SK-N-SH (cell line): ENCODE measurements at regions not wholly inside any gene's neighbourhood (a gene's known extent, or its start where the extent isn't known, plus 50 kb on each side); places are given as distances from the start of the nearest gene placed in this dataset.

Experiments used
- CTCF ChIA-PET: fragments of 300-600, 350-600 bp; formaldehyde crosslinking; extraction: SDS; loops from one replicate; lab custom pipeline; 2021; lab: Yijun Ruan, JAX
- POLR2A ChIA-PET: fragments of 350-600 bp; sonication (Branson Sonifier 250); formaldehyde crosslinking; extraction: SDS; loops from one replicate; lab custom pipeline; 2020; ENCODE audit warnings: antibody characterized with exemption, inconsistent platforms; lab: Yijun Ruan, JAX
- DNase-seq: peaks from one replicate; pipeline ENCODE4 v3.0.0; 2012
- H2AFZ ChIP-seq: fragments of 200-600 bp; sonication (generic); 2 replicates; pipeline ENCODE4 v1.8.1; 2016; ENCODE audit warnings: antibody characterized with exemption, mild to moderate bottlenecking, low read depth
- H3F3A ChIP-seq: fragments of 200-600 bp; sonication (generic); replicated peaks from 2 replicates; pipeline ENCODE3; 2016; ENCODE audit warnings: antibody characterized with exemption, mild to moderate bottlenecking; ENCODE audit not compliant: insufficient read depth
- H3K27ac ChIP-seq, 2 experiments: fragments of 200-500 bp in 1 of 2; fragments of 200-600 bp in 1 of 2; sonication (Bioruptor generic) in 1 of 2; sonication (generic), shearing (Covaris generic) in 1 of 2; 2 replicates each; pipeline versions ENCODE4 v1.5.1 to v1.6.1; 2014 to 2016; ENCODE audit warnings: low read depth in 2 of 2, inconsistent platforms in 1 of 2, low read length in 1 of 2, mild to moderate bottlenecking in 1 of 2, mixed read lengths in 1 of 2
- H3K27me3 ChIP-seq: fragments of 200-600 bp; sonication (generic), shearing (Covaris generic); 2 replicates; pipeline ENCODE4 v1.6.1; 2016; ENCODE audit warnings: mixed run types; ENCODE audit not compliant: insufficient read depth
- H3K36me3 ChIP-seq, 2 experiments: fragments of 200-500 bp in 1 of 2; fragments of 200-600 bp in 1 of 2; sonication (Bioruptor generic) in 1 of 2; sonication (generic) in 1 of 2; replicated peaks in 1 of 2; 2 replicates each; pipeline versions ENCODE3 to v1.5.1; 2014 to 2016; ENCODE audit warnings: low read length in 1 of 2, mild to moderate bottlenecking in 1 of 2; ENCODE audit not compliant: insufficient read depth in 2 of 2, control insufficient read depth in 1 of 2
- H3K4me1 ChIP-seq, 2 experiments: fragments of 200-500 bp in 1 of 2; fragments of 200-600 bp in 1 of 2; sonication (Bioruptor generic) in 1 of 2; sonication (generic), shearing (Covaris generic) in 1 of 2; 2 replicates each; pipeline versions ENCODE4 v1.5.1 to v1.6.1; 2014 to 2016; ENCODE audit warnings: low read depth in 1 of 2, low read length in 1 of 2, mixed run types in 1 of 2; ENCODE audit not compliant: insufficient read depth in 2 of 2, control insufficient read depth in 1 of 2
- H3K4me2 ChIP-seq: fragments of 200-600 bp; sonication (generic), shearing (Covaris generic); 2 replicates; pipeline ENCODE4 v1.6.1; 2017; ENCODE audit warnings: mixed run types
- H3K4me3 ChIP-seq, 2 experiments: fragments of 200-500 bp in 1 of 2; fragments of 200-600 bp in 1 of 2; sonication (Bioruptor generic) in 1 of 2; sonication (generic), shearing (Covaris generic) in 1 of 2; 2 replicates each; pipeline versions ENCODE4 v1.5.1 to v1.8.1; 2014 to 2016; ENCODE audit warnings: low read depth in 2 of 2, inconsistent platforms in 1 of 2, low read length in 1 of 2, mild to moderate bottlenecking in 1 of 2, mixed read lengths in 1 of 2, moderate library complexity in 1 of 2
- H3K79me2 ChIP-seq: fragments of 200-600 bp; sonication (generic); 2 replicates; pipeline ENCODE4 v1.8.1; 2017; ENCODE audit warnings: mild to moderate bottlenecking; ENCODE audit not compliant: insufficient read depth
- H3K9ac ChIP-seq: fragments of 200-600 bp; sonication (generic); 2 replicates; pipeline ENCODE4 v1.6.1; 2017; ENCODE audit warnings: mixed run types
- H3K9me2 ChIP-seq: fragments of 200-600 bp; sonication (generic); 2 replicates; pipeline ENCODE4 v1.6.1; 2017; ENCODE audit warnings: mixed run types
- H3K9me3 ChIP-seq: fragments of 200-600 bp; sonication (generic); 2 replicates; pipeline ENCODE4 v1.6.1; 2017; ENCODE audit warnings: mixed run types, mild to moderate bottlenecking, moderate library complexity
- H4K20me1 ChIP-seq: fragments of 200-600 bp; sonication (generic); 2 replicates; pipeline ENCODE4 v1.6.1; 2017; ENCODE audit warnings: mild to moderate bottlenecking, mixed run types; ENCODE audit not compliant: insufficient read depth
- CHD2 ChIP-seq: fragments of 150-350 bp; IDR thresholded peaks from 2 replicates; pipeline ENCODE4 v1.6.1; 2018; ENCODE audit warnings: low read length; ENCODE audit not compliant: partially characterized antibody
- EP300 ChIP-seq, 2 experiments: IDR thresholded peaks; 2 replicates each; pipeline versions ENCODE4 v1.4.0 to v1.6.1; 2012; ENCODE audit warnings: borderline replicate concordance in 1 of 2, low read depth in 1 of 2, low read length in 1 of 2
- EZH2phosphoT487 ChIP-seq: fragments of 200-600 bp; sonication (generic); IDR thresholded peaks from 2 replicates; pipeline ENCODE4 v1.6.1; 2017; ENCODE audit warnings: low read depth, mixed run types, mild to moderate bottlenecking, antibody characterized with exemption, moderate library complexity, borderline replicate concordance
- FOSL2 ChIP-seq: IDR thresholded peaks from 2 replicates; pipeline ENCODE4 v1.4.0; 2012; ENCODE audit warnings: low read depth, mild to moderate bottlenecking, moderate library complexity, borderline replicate concordance
- FOXJ3 ChIP-seq: sonication (generic); formaldehyde crosslinking; IDR thresholded peaks from 2 replicates; pipeline ENCODE4 v1.5.1; 2020; ENCODE audit warnings: mild to moderate bottlenecking, missing genetic modification reagents
- FOXM1 ChIP-seq: IDR thresholded peaks from 2 replicates; pipeline ENCODE4 v1.4.0; 2012; ENCODE audit warnings: low read depth, mild to moderate bottlenecking
- GABPA ChIP-seq: IDR thresholded peaks from 2 replicates; pipeline ENCODE4 v1.4.0; 2012; ENCODE audit warnings: low read depth, mild to moderate bottlenecking
- GATA2 ChIP-seq: sonication (generic); formaldehyde crosslinking; IDR thresholded peaks from 2 replicates; pipeline ENCODE4 v1.5.0; 2020; ENCODE audit warnings: mild to moderate bottlenecking, missing genetic modification reagents
- JUND ChIP-seq: IDR thresholded peaks from 2 replicates; pipeline ENCODE4 v1.4.0; 2012
- MAX ChIP-seq: IDR thresholded peaks from 2 replicates; pipeline ENCODE4 v1.4.0; 2012; ENCODE audit warnings: low read depth
- MXI1 ChIP-seq: IDR thresholded peaks from 2 replicates; pipeline ENCODE4 v1.6.1; 2012; ENCODE audit warnings: mild to moderate bottlenecking, low read depth, low read length, improper control_type of control experiment
- POLR2AphosphoS5 ChIP-seq: IDR thresholded peaks from 2 replicates; pipeline ENCODE4 v1.6.1; 2012; ENCODE audit warnings: low read depth, low read length
- RAD21 ChIP-seq: IDR thresholded peaks from 2 replicates; pipeline ENCODE4 v1.6.1; 2012; ENCODE audit warnings: mild to moderate bottlenecking, low read length
- RCOR1 ChIP-seq: fragments of 150-350 bp; IDR thresholded peaks from 2 replicates; pipeline ENCODE4 v1.6.1; 2017; ENCODE audit warnings: antibody characterized with exemption, low read length
- RFX5 ChIP-seq: IDR thresholded peaks from 2 replicates; pipeline ENCODE4 v1.6.1; 2012; ENCODE audit warnings: mild to moderate bottlenecking, improper control_type of control experiment, low read length
- RXRA ChIP-seq: IDR thresholded peaks from 2 replicates; pipeline ENCODE4 v1.4.0; 2012; ENCODE audit warnings: low read depth, mild to moderate bottlenecking, borderline replicate concordance
- SMC3 ChIP-seq: IDR thresholded peaks from 2 replicates; pipeline ENCODE4 v1.6.1; 2012; ENCODE audit warnings: low read depth, low read length, improper control_type of control experiment
- TEAD4 ChIP-seq: IDR thresholded peaks from 2 replicates; pipeline ENCODE4 v1.4.0; 2012; ENCODE audit warnings: mild to moderate bottlenecking, borderline replicate concordance; ENCODE audit not compliant: insufficient read depth
- WGBS: methylation state at CpG from one replicate; pipeline ENCODE4 v1.1.6; 2017; ENCODE audit warnings: low lambda C conversion rate; 5-methylcytosine and 5-hydroxymethylcytosine counted together
- TF ChIP-seq, protein P1 (sequence below): IDR thresholded peaks from 2 replicates; pipeline ENCODE4 v1.4.0; 2012; ENCODE audit warnings: low read depth, borderline replicate concordance
- TF ChIP-seq, protein P2 (sequence below): fragments of 150-350 bp; IDR thresholded peaks from 2 replicates; pipeline ENCODE4 v1.6.1; 2017; ENCODE audit warnings: antibody characterized with exemption, low read length, low read depth, borderline replicate concordance
- TF ChIP-seq, protein P3 (sequence below): IDR thresholded peaks from 2 replicates; pipeline ENCODE4 v1.6.1; 2012; ENCODE audit warnings: mild to moderate bottlenecking, low read depth, low read length, moderate library complexity

DNA sequence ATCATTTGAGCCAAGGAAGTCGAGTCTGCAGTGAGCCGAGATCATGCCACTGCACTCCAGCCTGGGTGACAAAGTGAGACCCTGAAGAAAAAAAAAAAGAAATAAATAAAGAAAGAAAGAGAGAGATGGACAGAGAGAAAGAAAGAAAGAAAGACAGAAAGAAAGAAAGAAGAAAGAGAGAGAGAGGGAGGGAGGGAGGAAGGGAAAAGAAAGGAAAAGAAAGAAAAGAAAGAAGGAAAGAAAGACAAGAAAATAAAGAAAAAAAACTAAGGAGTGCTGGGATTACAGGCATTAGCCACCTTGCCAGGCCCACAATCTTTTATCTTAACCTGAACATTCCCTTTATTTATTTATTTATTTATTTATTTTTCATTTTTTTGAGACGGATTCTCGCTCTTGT is 51.7 kb upstream of the SOD1 start (continued):
- no peak for TF ChIP-seq FOXJ3 (CRISPR knock-in tag)
- TF ChIP-seq GATA2 (CRISPR knock-in tag) = no peak
- TF ChIP-seq TEAD4 = no peak
- TF ChIP-seq RCOR1 = no peak
- TF ChIP-seq GABPA = no peak
- TF ChIP-seq, protein P1, sequence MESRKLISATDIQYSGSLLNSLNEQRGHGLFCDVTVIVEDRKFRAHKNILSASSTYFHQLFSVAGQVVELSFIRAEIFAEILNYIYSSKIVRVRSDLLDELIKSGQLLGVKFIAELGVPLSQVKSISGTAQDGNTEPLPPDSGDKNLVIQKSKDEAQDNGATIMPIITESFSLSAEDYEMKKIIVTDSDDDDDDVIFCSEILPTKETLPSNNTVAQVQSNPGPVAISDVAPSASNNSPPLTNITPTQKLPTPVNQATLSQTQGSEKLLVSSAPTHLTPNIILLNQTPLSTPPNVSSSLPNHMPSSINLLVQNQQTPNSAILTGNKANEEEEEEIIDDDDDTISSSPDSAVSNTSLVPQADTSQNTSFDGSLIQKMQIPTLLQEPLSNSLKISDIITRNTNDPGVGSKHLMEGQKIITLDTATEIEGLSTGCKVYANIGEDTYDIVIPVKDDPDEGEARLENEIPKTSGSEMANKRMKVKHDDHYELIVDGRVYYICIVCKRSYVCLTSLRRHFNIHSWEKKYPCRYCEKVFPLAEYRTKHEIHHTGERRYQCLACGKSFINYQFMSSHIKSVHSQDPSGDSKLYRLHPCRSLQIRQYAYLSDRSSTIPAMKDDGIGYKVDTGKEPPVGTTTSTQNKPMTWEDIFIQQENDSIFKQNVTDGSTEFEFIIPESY = no peak
- TF ChIP-seq MAX = no peak
- no peak for TF ChIP-seq EP300 (IDR thresholded peaks at IDR 0.05; ENCODE audit: borderline replicate concordance in 1 of 2, low read depth in 1 of 2, low read length in 1 of 2)
- no peak for TF ChIP-seq CHD2
- TF ChIP-seq SMC3 = no peak
- TF ChIP-seq, protein P2, sequence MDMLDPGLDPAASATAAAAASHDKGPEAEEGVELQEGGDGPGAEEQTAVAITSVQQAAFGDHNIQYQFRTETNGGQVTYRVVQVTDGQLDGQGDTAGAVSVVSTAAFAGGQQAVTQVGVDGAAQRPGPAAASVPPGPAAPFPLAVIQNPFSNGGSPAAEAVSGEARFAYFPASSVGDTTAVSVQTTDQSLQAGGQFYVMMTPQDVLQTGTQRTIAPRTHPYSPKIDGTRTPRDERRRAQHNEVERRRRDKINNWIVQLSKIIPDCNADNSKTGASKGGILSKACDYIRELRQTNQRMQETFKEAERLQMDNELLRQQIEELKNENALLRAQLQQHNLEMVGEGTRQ = no peak
- TF ChIP-seq JUND = no peak
- TF ChIP-seq POLR2AphosphoS5 = no peak
- TF ChIP-seq, all 33 proteins: peak for 0

DNA sequence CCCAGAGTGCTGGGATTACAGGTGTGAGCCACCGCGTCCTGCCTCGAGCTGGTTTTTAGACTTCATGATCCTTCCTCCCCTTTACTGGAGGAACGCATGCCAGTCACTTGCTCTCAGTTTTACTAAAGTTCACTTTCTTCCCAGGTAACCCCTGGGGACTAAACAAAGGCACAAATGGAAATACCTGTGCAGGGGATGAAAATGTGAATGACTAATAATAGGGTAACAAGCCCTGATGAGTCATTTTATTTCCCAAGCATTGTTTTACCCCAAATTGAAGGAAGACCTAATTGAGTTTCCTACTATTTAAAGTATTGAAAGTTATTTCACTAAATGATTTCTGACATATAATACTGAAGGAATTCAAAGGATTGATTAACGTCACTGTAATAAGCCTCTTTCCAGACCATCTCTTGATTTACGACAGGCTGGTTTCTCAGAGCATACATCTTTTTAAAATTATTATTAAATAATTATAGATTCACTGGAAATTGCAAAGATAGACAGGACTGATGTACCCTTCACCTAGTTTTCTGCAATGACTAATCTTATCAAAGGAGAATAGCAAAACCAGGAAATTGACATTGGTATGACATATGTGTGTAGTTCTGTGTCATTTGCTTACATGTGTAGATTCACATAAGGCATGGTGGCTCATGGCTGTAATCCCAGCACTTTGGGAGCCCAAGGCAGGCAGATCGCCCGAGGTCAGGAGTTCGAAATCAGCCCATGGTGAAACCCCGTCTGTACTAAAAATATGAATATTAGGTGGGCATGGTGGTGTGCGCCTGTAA is 53.2 kb upstream of the SOD1 start:
- Histone ChIP-seq H3K27me3 (no peaks in the 10 kb centered on the region; the same call in 1 of the 2 replicates), H4K20me1 (no peaks in the 10 kb centered on the region), H3K4me3 (no peak overlapping the region), H3K27ac (no peak overlapping the region), H3K79me2 (no peaks in the 10 kb centered on the region), H3K9me3 (no peaks in the 10 kb centered on the region), H2AFZ (no peak overlapping the region), H3F3A (no peaks in the 10 kb centered on the region), H3K36me3 (no peaks in the 10 kb centered on the region), H3K9ac (no peak overlapping the region), H3K4me2 (no peak overlapping the region), H3K9me2 (no peaks in the 10 kb centered on the region), H3K4me1 (no peaks in the 10 kb centered on the region)
- WGBS = 78% methylated on average over 11 of the region's 11 CpGs
- TF ChIP-seq MXI1 = no peak
- no peak for TF ChIP-seq EZH2phosphoT487
- TF ChIP-seq FOXJ3 (CRISPR knock-in tag) = no peak
- TF ChIP-seq, protein P3, sequence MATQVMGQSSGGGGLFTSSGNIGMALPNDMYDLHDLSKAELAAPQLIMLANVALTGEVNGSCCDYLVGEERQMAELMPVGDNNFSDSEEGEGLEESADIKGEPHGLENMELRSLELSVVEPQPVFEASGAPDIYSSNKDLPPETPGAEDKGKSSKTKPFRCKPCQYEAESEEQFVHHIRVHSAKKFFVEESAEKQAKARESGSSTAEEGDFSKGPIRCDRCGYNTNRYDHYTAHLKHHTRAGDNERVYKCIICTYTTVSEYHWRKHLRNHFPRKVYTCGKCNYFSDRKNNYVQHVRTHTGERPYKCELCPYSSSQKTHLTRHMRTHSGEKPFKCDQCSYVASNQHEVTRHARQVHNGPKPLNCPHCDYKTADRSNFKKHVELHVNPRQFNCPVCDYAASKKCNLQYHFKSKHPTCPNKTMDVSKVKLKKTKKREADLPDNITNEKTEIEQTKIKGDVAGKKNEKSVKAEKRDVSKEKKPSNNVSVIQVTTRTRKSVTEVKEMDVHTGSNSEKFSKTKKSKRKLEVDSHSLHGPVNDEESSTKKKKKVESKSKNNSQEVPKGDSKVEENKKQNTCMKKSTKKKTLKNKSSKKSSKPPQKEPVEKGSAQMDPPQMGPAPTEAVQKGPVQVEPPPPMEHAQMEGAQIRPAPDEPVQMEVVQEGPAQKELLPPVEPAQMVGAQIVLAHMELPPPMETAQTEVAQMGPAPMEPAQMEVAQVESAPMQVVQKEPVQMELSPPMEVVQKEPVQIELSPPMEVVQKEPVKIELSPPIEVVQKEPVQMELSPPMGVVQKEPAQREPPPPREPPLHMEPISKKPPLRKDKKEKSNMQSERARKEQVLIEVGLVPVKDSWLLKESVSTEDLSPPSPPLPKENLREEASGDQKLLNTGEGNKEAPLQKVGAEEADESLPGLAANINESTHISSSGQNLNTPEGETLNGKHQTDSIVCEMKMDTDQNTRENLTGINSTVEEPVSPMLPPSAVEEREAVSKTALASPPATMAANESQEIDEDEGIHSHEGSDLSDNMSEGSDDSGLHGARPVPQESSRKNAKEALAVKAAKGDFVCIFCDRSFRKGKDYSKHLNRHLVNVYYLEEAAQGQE = no peak
- no peak for TF ChIP-seq POLR2AphosphoS5
- TF ChIP-seq RXRA = no peak
- no peak for TF ChIP-seq CHD2
- TF ChIP-seq FOSL2 = no peak
- no peak for TF ChIP-seq RFX5
- no peak for TF ChIP-seq RAD21
- no peak for TF ChIP-seq FOXM1
- no peak for TF ChIP-seq EP300 (IDR thresholded peaks at IDR 0.05; ENCODE audit: borderline replicate concordance in 1 of 2, low read depth in 1 of 2, low read length in 1 of 2)
- TF ChIP-seq GATA2 (CRISPR knock-in tag) = no peak
- DNase-seq = no peak
- CTCF ChIA-PET = interaction anchor here (0.9 to 1.1 kb wide), 2 partner anchors 9 to 26 kb away, joined by 4 to 5 read pairs; no protein-coding TSS in a partner anchor
- POLR2A ChIA-PET = no interaction called here
